ENCODE measurements at regions not wholly inside any gene's neighbourhood (a gene's known extent, or its start where the extent isn't known, plus 50 kb on each side); places are given as distances from the start of the nearest gene placed in this dataset.

- TF ChIP-seq TCF12 (IDR thresholded peaks at IDR 0.05; ENCODE audit: low read depth, low read length) (no peak), SUZ12 (IDR thresholded peaks at IDR 0.05; ENCODE audit: unreplicated experiment) (no peak), JUND (IDR thresholded peaks at IDR 0.05; ENCODE audit: low read depth, low read length) (no peak), IRF3 (IDR thresholded peaks at IDR 0.05) (no peak), ESRRA (IDR thresholded peaks at IDR 0.05; ENCODE audit: low read length) (no peak)
- TF ChIP-seq, protein P1, sequence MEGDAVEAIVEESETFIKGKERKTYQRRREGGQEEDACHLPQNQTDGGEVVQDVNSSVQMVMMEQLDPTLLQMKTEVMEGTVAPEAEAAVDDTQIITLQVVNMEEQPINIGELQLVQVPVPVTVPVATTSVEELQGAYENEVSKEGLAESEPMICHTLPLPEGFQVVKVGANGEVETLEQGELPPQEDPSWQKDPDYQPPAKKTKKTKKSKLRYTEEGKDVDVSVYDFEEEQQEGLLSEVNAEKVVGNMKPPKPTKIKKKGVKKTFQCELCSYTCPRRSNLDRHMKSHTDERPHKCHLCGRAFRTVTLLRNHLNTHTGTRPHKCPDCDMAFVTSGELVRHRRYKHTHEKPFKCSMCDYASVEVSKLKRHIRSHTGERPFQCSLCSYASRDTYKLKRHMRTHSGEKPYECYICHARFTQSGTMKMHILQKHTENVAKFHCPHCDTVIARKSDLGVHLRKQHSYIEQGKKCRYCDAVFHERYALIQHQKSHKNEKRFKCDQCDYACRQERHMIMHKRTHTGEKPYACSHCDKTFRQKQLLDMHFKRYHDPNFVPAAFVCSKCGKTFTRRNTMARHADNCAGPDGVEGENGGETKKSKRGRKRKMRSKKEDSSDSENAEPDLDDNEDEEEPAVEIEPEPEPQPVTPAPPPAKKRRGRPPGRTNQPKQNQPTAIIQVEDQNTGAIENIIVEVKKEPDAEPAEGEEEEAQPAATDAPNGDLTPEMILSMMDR (IDR thresholded peaks at IDR 0.05 in 2 of 3, conservative IDR thresholded peaks at IDR 0.05 in 1 of 3; ENCODE audit: control insufficient read depth in 2 of 3, extremely low read depth in 1 of 3, insufficient read depth in 1 of 3, low read depth in 3 of 3, low read length in 3 of 3): no peak
Measured at GRCh38 chr17:33972763-33973162, 282.3 kb upstream of the CCL2 start.

Data from GM12878 (cell line).